Activated CD4-positive, alpha-beta T cell treated with anti-CD3 and anti-CD28 coated beads, Interleukin-2, amount 10 ng/mL, durations not matched to agents 24 days and 14 days (primary cell): ENCODE measurements at regions not wholly inside any gene's neighbourhood (a gene's known extent, or its start where the extent isn't known, plus 50 kb on each side); places are given as distances from the start of the nearest gene placed in this dataset.

Source experiments
- DNase-seq: peaks from one replicate; pipeline ENCODE4 v3.0.0; 2022
- H3K27ac Mint-ChIP-seq: one replicate; pipeline ENCODE4 v1.8.0; 2022; ENCODE audit warnings: mild to moderate bottlenecking, mixed read lengths
- H3K27me3 Mint-ChIP-seq: one replicate; pipeline ENCODE4 v1.8.0; 2022; ENCODE audit warnings: mixed read lengths
- H3K36me3 Mint-ChIP-seq: one replicate; pipeline ENCODE4 v1.8.0; 2022; ENCODE audit warnings: low read depth, mild to moderate bottlenecking, mixed read lengths
- H3K4me1 Mint-ChIP-seq: one replicate; pipeline ENCODE4 v1.8.0; 2021; ENCODE audit warnings: mixed read lengths
- H3K4me3 Mint-ChIP-seq: one replicate; pipeline ENCODE4 v1.8.0; 2022; ENCODE audit warnings: mild to moderate bottlenecking, moderate library complexity, mixed read lengths
- H3K9me3 Mint-ChIP-seq: one replicate; pipeline ENCODE4 v1.8.0; 2021; ENCODE audit warnings: mixed read lengths
- intact Hi-C: fragments of 100-400 bp; cut with micrococcal nuclease; formaldehyde crosslinking; loops from one replicate; pipeline ENCODE4 v1.15.1; 2023

DNA sequence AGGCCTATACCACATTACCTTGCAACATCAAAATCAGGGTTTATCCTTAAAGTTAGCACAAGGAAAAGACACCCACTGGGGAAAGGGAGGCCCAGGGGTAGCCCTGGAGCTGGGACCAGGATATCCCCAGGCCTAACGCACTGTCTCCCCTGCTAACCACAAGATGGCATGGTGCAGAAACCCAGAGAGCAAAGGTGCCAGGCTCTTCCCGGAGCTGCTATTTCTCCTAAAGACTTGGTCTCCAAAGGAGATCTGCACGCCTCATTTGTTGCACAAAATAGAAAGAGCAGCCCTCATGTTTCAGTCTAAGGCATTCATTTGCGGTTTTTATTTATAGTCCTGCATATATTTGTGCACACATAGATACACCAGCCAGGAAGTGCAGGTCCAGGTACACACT lies 408.6 kb downstream of the SOX9 start:
- intact Hi-C loops = no loop called here
- Mint-ChIP-seq H3K9me3 (peaks cover under 1% of the 10 kb centered on the region), H3K4me1 (peaks cover 1% of the 10 kb centered on the region), H3K36me3 (no peaks in the 10 kb centered on the region), H3K27me3 (no peaks in the 10 kb centered on the region), H3K4me3 (no peak overlapping the region), H3K27ac (no peak overlapping the region)
- DNase-seq = no peak

DNA sequence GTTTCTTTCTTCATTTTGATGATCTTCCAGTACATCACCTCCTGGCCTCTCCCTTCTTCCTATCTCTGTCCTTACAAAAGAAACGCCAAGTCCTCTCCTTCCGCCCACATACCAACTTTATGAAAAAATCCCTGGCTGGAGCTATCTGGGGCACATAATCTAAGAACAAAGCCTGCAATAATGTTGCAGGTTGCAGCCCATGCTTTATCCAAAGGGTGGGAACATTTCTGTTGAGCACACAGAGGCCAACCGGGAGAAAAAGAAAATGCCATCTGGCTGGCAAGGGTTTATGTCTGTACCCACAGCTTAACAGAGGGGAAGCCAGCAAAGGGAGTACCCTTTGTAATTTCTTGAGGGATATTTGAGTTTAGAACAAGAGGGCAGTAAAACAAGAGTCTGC lies 409.6 kb downstream of the SOX9 start:
- no peak overlapping the region for H3K4me3 Mint-ChIP-seq
- peaks cover 5% of the 10 kb centered on the region for H3K9me3 Mint-ChIP-seq
- no peaks in the 10 kb centered on the region for H3K27me3 Mint-ChIP-seq
- no peaks in the 10 kb centered on the region for H3K36me3 Mint-ChIP-seq
- DNase-seq = no peak
- intact Hi-C loops = no loop called here
- peaks cover 1% of the 10 kb centered on the region for H3K4me1 Mint-ChIP-seq
- H3K27ac Mint-ChIP-seq = no peak overlapping the region

DNA sequence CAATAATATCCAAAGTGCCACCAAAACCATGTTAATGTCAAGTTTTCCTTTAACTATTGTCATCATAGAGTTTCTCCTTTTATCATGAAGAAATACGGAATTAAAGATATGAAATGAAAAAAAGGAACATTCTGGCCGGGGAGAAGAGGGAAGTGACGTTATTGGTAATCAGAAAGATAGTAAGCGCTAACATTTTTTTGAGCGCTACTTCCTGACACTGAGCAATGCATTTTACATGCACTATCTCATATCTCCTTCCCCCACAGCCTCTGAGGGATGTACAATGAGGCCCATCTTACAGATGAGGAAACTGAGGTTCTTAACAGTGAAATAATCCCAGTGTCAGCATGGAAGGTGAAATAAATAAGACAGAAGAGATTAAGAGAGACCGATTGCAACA lies 410.9 kb downstream of the SOX9 start:
- Mint-ChIP-seq H3K9me3 (peaks cover 5% of the 10 kb centered on the region), H3K4me1 (peaks cover 1% of the 10 kb centered on the region), H3K27ac (no peak overlapping the region), H3K4me3 (no peak overlapping the region), H3K36me3 (no peaks in the 10 kb centered on the region), H3K27me3 (no peaks in the 10 kb centered on the region)
- intact Hi-C loops = no loop called here
- no peak for DNase-seq

DNA sequence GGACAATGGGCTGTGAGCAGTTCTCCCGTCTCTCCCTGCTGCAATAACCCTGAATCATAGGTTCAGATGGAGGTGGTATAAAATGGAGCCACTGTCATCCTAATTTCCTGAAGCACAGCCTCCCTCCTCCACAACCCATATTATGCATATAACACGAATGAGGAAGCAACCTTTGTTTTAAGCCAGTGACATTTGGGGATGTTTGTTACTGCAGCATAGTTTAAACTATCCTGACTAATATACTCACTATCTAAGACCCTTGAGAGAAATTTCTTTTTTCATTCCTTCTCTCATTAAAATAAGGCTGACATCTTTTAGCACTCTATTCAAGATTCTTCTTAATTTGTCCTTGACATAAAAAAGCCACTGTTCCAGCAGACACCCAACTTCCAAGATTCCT lies 413.4 kb downstream of the SOX9 start:
- Mint-ChIP-seq H3K36me3 (no peaks in the 10 kb centered on the region), H3K4me3 (no peak overlapping the region), H3K27ac (no peak overlapping the region), H3K9me3 (peaks cover 5% of the 10 kb centered on the region), H3K4me1 (peaks cover 1% of the 10 kb centered on the region), H3K27me3 (peaks cover 3% of the 10 kb centered on the region)
- intact Hi-C loops = no loop called here
- DNase-seq = no peak

- DNase-seq = no peak
- no peaks in the 10 kb centered on the region for H3K36me3 Mint-ChIP-seq
- intact Hi-C loops = no loop called here
- no peak overlapping the region for H3K4me3 Mint-ChIP-seq
- H3K27me3 Mint-ChIP-seq = peaks cover 7% of the 10 kb centered on the region
- H3K9me3 Mint-ChIP-seq = peaks cover 5% of the 10 kb centered on the region
- H3K4me1 Mint-ChIP-seq = peaks cover 1% of the 10 kb centered on the region
- H3K27ac Mint-ChIP-seq = no peak overlapping the region
Measured at GRCh38 chr17:72534776-72535175, 414.0 kb downstream of the SOX9 start.

GRCh38 chr17:72535346-72535745 lies 414.5 kb downstream of the SOX9 start:
- no peaks in the 10 kb centered on the region for H3K36me3 Mint-ChIP-seq
- no peak for DNase-seq
- H3K9me3 Mint-ChIP-seq = peaks cover 5% of the 10 kb centered on the region

DNA sequence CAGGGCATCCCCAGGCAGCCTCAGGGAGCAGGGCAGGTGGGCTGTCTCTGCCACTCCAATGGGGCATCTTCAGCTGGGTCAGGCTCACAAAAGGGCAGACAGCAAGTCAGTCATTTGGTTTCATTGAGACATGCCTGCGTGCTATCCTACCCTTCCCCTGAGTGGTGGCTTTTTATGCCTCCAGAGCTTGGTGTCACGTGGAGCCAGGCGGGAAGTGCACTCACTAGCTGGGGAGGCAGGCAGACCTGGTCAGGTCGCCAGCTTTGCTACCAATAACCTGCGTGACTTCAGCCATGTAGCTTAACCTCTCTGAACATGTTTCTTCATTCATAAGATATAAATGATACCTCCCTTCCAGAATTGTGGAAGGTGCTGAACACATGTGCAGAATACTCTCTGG lies 415.0 kb downstream of the SOX9 start:
- peaks cover 10% of the 10 kb centered on the region for H3K27me3 Mint-ChIP-seq
- H3K9me3 Mint-ChIP-seq = peaks cover 5% of the 10 kb centered on the region
- intact Hi-C loops = no loop called here

More at GRCh38 chr17:72535346-72535745, 414.5 kb downstream of the SOX9 start:
- Mint-ChIP-seq H3K4me3 (no peak overlapping the region), H3K4me1 (peaks cover 1% of the 10 kb centered on the region), H3K27me3 (peaks cover 10% of the 10 kb centered on the region), H3K27ac (no peak overlapping the region)
- intact Hi-C loops = no loop called here

DNA sequence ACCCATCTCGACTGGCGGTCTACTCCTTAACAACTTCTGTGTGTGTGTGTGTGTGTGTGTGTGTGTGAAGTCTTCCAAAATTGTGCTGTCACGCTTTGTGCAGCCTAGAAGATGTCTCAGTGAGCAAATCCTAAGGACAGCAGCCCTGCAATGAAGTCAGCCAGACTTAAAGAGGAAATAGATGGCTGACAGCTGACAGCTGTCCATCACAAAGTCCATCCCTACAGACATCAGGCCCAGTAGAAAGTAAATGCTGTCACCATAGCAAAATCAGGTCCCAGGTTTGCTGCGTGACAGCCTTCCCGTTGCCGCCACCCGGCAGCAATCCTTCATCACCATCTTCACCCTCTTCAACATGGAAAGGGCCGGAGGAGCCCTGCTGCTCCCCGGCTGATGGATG lies 416.0 kb downstream of the SOX9 start:
- no peak for DNase-seq
- H3K9me3 Mint-ChIP-seq = peaks cover 5% of the 10 kb centered on the region
- intact Hi-C loops = no loop called here
- H3K27ac Mint-ChIP-seq = no peak overlapping the region
- no peaks in the 10 kb centered on the region for H3K36me3 Mint-ChIP-seq
- no peak overlapping the region for H3K4me3 Mint-ChIP-seq
- H3K27me3 Mint-ChIP-seq = peaks cover 10% of the 10 kb centered on the region
- H3K4me1 Mint-ChIP-seq = peaks cover 1% of the 10 kb centered on the region

More for the DNA sequence above, 415.0 kb downstream of the SOX9 start:
- Mint-ChIP-seq H3K4me3 (no peak overlapping the region), H3K36me3 (no peaks in the 10 kb centered on the region), H3K4me1 (peaks cover 1% of the 10 kb centered on the region), H3K27ac (no peak overlapping the region)
- no peak for DNase-seq

- peaks cover 10% of the 10 kb centered on the region for H3K27me3 Mint-ChIP-seq
- DNase-seq = no peak
- peaks cover 5% of the 10 kb centered on the region for H3K9me3 Mint-ChIP-seq
- H3K27ac Mint-ChIP-seq = no peak overlapping the region
- H3K36me3 Mint-ChIP-seq = no peaks in the 10 kb centered on the region
- H3K4me3 Mint-ChIP-seq = no peak overlapping the region
- H3K4me1 Mint-ChIP-seq = no peaks in the 10 kb centered on the region
- intact Hi-C loops = no loop called here
Measured at GRCh38 chr17:72538443-72538842, 417.6 kb downstream of the SOX9 start.

GRCh38 chr17:72538901-72539352 lies 418.1 kb downstream of the SOX9 start:
- no peaks in the 10 kb centered on the region for H3K36me3 Mint-ChIP-seq
- no peak overlapping the region for H3K4me3 Mint-ChIP-seq
- no peak overlapping the region for H3K27ac Mint-ChIP-seq
- no peak for DNase-seq
- peaks cover 10% of the 10 kb centered on the region for H3K27me3 Mint-ChIP-seq
- peaks cover 5% of the 10 kb centered on the region for H3K9me3 Mint-ChIP-seq
- H3K4me1 Mint-ChIP-seq = no peaks in the 10 kb centered on the region
- intact Hi-C loops = no loop called here

DNA sequence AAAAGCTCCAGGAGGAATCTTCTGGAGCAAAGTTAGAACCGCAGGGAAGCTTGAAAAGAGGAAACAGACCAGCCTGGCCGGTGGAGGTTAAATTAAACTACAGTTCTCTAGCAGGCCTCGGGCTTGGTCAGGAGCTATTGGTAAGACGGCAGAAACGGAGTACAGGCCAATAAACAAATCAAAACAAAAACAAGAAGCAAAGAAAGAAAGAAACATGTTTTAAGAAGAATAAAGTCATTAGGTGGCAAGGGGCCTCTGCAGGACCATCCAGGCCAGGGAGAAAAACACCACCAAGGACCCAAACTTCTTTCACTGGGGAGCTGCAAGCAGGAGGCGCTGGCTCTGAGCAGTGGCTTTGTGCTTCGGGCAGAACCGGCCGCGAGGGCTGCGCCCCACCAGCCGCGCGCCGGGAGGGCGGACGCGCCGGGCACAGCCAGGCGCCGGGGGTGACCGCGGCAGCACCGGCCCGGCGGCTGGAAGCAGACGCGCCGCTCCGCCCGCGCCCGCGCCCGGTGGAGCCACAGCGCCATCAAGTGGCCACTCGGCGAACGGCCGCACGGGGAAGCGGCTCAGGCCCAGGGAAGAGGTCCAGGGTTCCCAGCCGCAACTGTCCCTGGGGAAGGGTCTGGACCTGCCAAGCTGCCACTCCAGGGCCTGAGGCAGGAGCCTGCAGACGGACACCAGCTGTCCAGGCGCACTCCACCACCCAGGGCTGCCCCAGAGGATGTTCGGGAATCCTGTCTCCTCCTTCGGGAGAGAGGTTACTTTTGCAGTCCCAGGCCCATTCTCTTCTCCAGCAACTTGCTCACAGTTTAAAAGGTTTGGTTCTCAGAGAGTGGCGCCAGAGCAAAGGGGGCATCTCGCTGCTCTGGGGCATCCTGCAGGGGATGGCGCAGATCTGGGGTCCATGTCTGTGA lies 419.4 kb downstream of the SOX9 start:
- Mint-ChIP-seq H3K9me3 (no peaks in the 10 kb centered on the region), H3K4me1 (no peaks in the 10 kb centered on the region), H3K4me3 (no peak overlapping the region), H3K27ac (no peak overlapping the region), H3K36me3 (no peaks in the 10 kb centered on the region), H3K27me3 (peaks cover 10% of the 10 kb centered on the region)
- DNase-seq = peak; percentile 91
- intact Hi-C loops = loop anchor here (5.0 kb wide), 1 partner anchor 1903 kb away; no protein-coding TSS in a partner anchor

GRCh38 chr17:72542317-72542716 lies 421.5 kb downstream of the SOX9 start:
- intact Hi-C loops = loop anchor here (5.0 kb wide), 1 partner anchor 1905 kb away; no protein-coding TSS in a partner anchor
- Mint-ChIP-seq H3K9me3 (no peaks in the 10 kb centered on the region), H3K36me3 (no peaks in the 10 kb centered on the region), H3K4me1 (no peaks in the 10 kb centered on the region), H3K27ac (no peak overlapping the region), H3K4me3 (no peak overlapping the region), H3K27me3 (peaks cover 10% of the 10 kb centered on the region)
- DNase-seq = no peak

GRCh38 chr17:72545766-72546165 lies 424.9 kb downstream of the SOX9 start:
- no peak for DNase-seq
- H3K27ac Mint-ChIP-seq = no peak overlapping the region
- no peaks in the 10 kb centered on the region for H3K27me3 Mint-ChIP-seq
- H3K9me3 Mint-ChIP-seq = no peaks in the 10 kb centered on the region
- H3K4me3 Mint-ChIP-seq = no peak overlapping the region
- intact Hi-C loops = no loop called here
- no peaks in the 10 kb centered on the region for H3K4me1 Mint-ChIP-seq
- H3K36me3 Mint-ChIP-seq = no peaks in the 10 kb centered on the region

- Mint-ChIP-seq H3K36me3 (no peaks in the 10 kb centered on the region), H3K27ac (no peak overlapping the region), H3K4me1 (no peaks in the 10 kb centered on the region), H3K9me3 (no peaks in the 10 kb centered on the region), H3K27me3 (no peaks in the 10 kb centered on the region), H3K4me3 (no peak overlapping the region)
- intact Hi-C loops = no loop called here
- no peak for DNase-seq
Measured at GRCh38 chr17:72553051-72553755, 432.4 kb downstream of the SOX9 start.
